ENCODE measurements at regions not wholly inside any gene's neighbourhood (a gene's known extent, or its start where the extent isn't known, plus 50 kb on each side); places are given as distances from the start of the nearest gene placed in this dataset.
"Not testable (repeated sequence)": the region's sequence is repeated elsewhere in the genome, so short reads cannot be mapped to it uniquely, and the experiment has no call there.

GRCh38 chr5:118580949-118581348 lies 407.4 kb downstream of the DTWD2 start:
- intact Hi-C loops (cut with micrococcal nuclease): no loop called here
- no peaks in the 10 kb centered on the region for H3K9me3 Mint-ChIP-seq
- DNase-seq (ENCODE audit: low spot score): no peak

GRCh38 chr5:118578093-118578492 lies 410.3 kb downstream of the DTWD2 start:
- no peaks in the 10 kb centered on the region for H3K9me3 Mint-ChIP-seq
- no peaks in the 10 kb centered on the region for H3K4me1 Mint-ChIP-seq (ENCODE audit: low read depth)
- intact Hi-C loops (cut with micrococcal nuclease): no loop called here
- no peak overlapping the region for H3K27ac Mint-ChIP-seq
- H3K27me3 Mint-ChIP-seq (ENCODE audit: insufficient read depth): no peaks in the 10 kb centered on the region
- H3K4me3 Mint-ChIP-seq: no peak overlapping the region
- H3K36me3 Mint-ChIP-seq (ENCODE audit: low read depth): no peaks in the 10 kb centered on the region
- no peak for DNase-seq (ENCODE audit: low spot score)

More at GRCh38 chr5:118580949-118581348, 407.4 kb downstream of the DTWD2 start:
- Mint-ChIP-seq H3K36me3 (ENCODE audit: low read depth) (no peaks in the 10 kb centered on the region), H3K4me1 (ENCODE audit: low read depth) (no peaks in the 10 kb centered on the region), H3K27me3 (ENCODE audit: insufficient read depth) (no peaks in the 10 kb centered on the region), H3K4me3 (no peak overlapping the region), H3K27ac (no peak overlapping the region)

GRCh38 chr5:118577621-118578020 lies 410.7 kb downstream of the DTWD2 start:
- no peak overlapping the region for H3K27ac Mint-ChIP-seq
- H3K36me3 Mint-ChIP-seq (ENCODE audit: low read depth): no peaks in the 10 kb centered on the region
- no peaks in the 10 kb centered on the region for H3K27me3 Mint-ChIP-seq (ENCODE audit: insufficient read depth)
- no peaks in the 10 kb centered on the region for H3K9me3 Mint-ChIP-seq
- intact Hi-C loops (cut with micrococcal nuclease): no loop called here
- H3K4me3 Mint-ChIP-seq: no peak overlapping the region
- H3K4me1 Mint-ChIP-seq (ENCODE audit: low read depth): no peaks in the 10 kb centered on the region
- no peak for DNase-seq (ENCODE audit: low spot score)

- H3K4me3 Mint-ChIP-seq; H3K36me3 Mint-ChIP-seq (ENCODE audit: low read depth); H3K27me3 Mint-ChIP-seq (ENCODE audit: insufficient read depth); intact Hi-C loops (cut with micrococcal nuclease); H3K4me1 Mint-ChIP-seq (ENCODE audit: low read depth); H3K9me3 Mint-ChIP-seq; DNase-seq (ENCODE audit: low spot score); H3K27ac Mint-ChIP-seq: not testable (repeated sequence)
Measured at GRCh38 chr5:118570276-118570675, 418.1 kb downstream of the DTWD2 start.

- H3K4me1 Mint-ChIP-seq (ENCODE audit: low read depth); H3K27ac Mint-ChIP-seq; H3K4me3 Mint-ChIP-seq; intact Hi-C loops (cut with micrococcal nuclease); H3K36me3 Mint-ChIP-seq (ENCODE audit: low read depth); H3K27me3 Mint-ChIP-seq (ENCODE audit: insufficient read depth); H3K9me3 Mint-ChIP-seq; DNase-seq (ENCODE audit: low spot score): not testable (repeated sequence)
Measured at GRCh38 chr5:118569596-118569995, 418.8 kb downstream of the DTWD2 start.

- Mint-ChIP-seq H3K36me3 (ENCODE audit: low read depth) (no peaks in the 10 kb centered on the region), H3K4me3 (no peak overlapping the region), H3K27ac (no peak overlapping the region), H3K27me3 (ENCODE audit: insufficient read depth) (no peaks in the 10 kb centered on the region), H3K4me1 (ENCODE audit: low read depth) (no peaks in the 10 kb centered on the region), H3K9me3 (peaks cover 4% of the 10 kb centered on the region)
- DNase-seq (ENCODE audit: low spot score): no peak
- intact Hi-C loops (cut with micrococcal nuclease): no loop called here
Measured at GRCh38 chr5:118565335-118565971, 422.9 kb downstream of the DTWD2 start.

GRCh38 chr5:118561971-118562370 lies 426.4 kb downstream of the DTWD2 start:
- no peak for DNase-seq (ENCODE audit: low spot score)
- Mint-ChIP-seq H3K27ac (no peak overlapping the region), H3K36me3 (ENCODE audit: low read depth) (no peaks in the 10 kb centered on the region), H3K9me3 (no peaks in the 10 kb centered on the region), H3K4me3 (no peak overlapping the region), H3K27me3 (ENCODE audit: insufficient read depth) (no peaks in the 10 kb centered on the region), H3K4me1 (ENCODE audit: low read depth) (no peaks in the 10 kb centered on the region)
- intact Hi-C loops (cut with micrococcal nuclease): no loop called here

GRCh38 chr5:118561235-118561634 lies 427.1 kb downstream of the DTWD2 start:
- no peak overlapping the region for H3K4me3 Mint-ChIP-seq
- H3K27me3 Mint-ChIP-seq (ENCODE audit: insufficient read depth): no peaks in the 10 kb centered on the region
- no peak for DNase-seq (ENCODE audit: low spot score)
- H3K36me3 Mint-ChIP-seq (ENCODE audit: low read depth): no peaks in the 10 kb centered on the region
- intact Hi-C loops (cut with micrococcal nuclease): no loop called here
- no peaks in the 10 kb centered on the region for H3K9me3 Mint-ChIP-seq
- no peak overlapping the region for H3K27ac Mint-ChIP-seq
- no peaks in the 10 kb centered on the region for H3K4me1 Mint-ChIP-seq (ENCODE audit: low read depth)

- DNase-seq (ENCODE audit: low spot score): no peak
- no peaks in the 10 kb centered on the region for H3K4me1 Mint-ChIP-seq (ENCODE audit: low read depth)
- no peaks in the 10 kb centered on the region for H3K27me3 Mint-ChIP-seq (ENCODE audit: insufficient read depth)
- intact Hi-C loops (cut with micrococcal nuclease): no loop called here
- H3K4me3 Mint-ChIP-seq: no peak overlapping the region
- H3K9me3 Mint-ChIP-seq: no peaks in the 10 kb centered on the region
- H3K36me3 Mint-ChIP-seq (ENCODE audit: low read depth): no peaks in the 10 kb centered on the region
- no peak overlapping the region for H3K27ac Mint-ChIP-seq
Measured at GRCh38 chr5:118558871-118559270, 429.5 kb downstream of the DTWD2 start.

GRCh38 chr5:118557251-118557661 lies 431.1 kb downstream of the DTWD2 start:
- Mint-ChIP-seq H3K27ac (no peak overlapping the region), H3K4me1 (ENCODE audit: low read depth) (no peaks in the 10 kb centered on the region), H3K36me3 (ENCODE audit: low read depth) (no peaks in the 10 kb centered on the region), H3K9me3 (no peaks in the 10 kb centered on the region), H3K4me3 (no peak overlapping the region), H3K27me3 (ENCODE audit: insufficient read depth) (no peaks in the 10 kb centered on the region)
- DNase-seq (ENCODE audit: low spot score): no peak
- intact Hi-C loops (cut with micrococcal nuclease): no loop called here

- Mint-ChIP-seq H3K4me1 (ENCODE audit: low read depth) (no peaks in the 10 kb centered on the region), H3K4me3 (no peak overlapping the region), H3K36me3 (ENCODE audit: low read depth) (no peaks in the 10 kb centered on the region), H3K9me3 (no peaks in the 10 kb centered on the region), H3K27ac (no peak overlapping the region), H3K27me3 (ENCODE audit: insufficient read depth) (no peaks in the 10 kb centered on the region)
- intact Hi-C loops (cut with micrococcal nuclease): no loop called here
- DNase-seq (ENCODE audit: low spot score): no peak
Measured at GRCh38 chr5:118556792-118557191, 431.6 kb downstream of the DTWD2 start.

GRCh38 chr5:118555727-118556126 lies 432.6 kb downstream of the DTWD2 start:
- DNase-seq (ENCODE audit: low spot score): no peak
- no peaks in the 10 kb centered on the region for H3K36me3 Mint-ChIP-seq (ENCODE audit: low read depth)
- H3K4me1 Mint-ChIP-seq (ENCODE audit: low read depth): no peaks in the 10 kb centered on the region
- H3K27me3 Mint-ChIP-seq (ENCODE audit: insufficient read depth): no peaks in the 10 kb centered on the region
- no peak overlapping the region for H3K27ac Mint-ChIP-seq
- no peak overlapping the region for H3K4me3 Mint-ChIP-seq
- no peaks in the 10 kb centered on the region for H3K9me3 Mint-ChIP-seq
- intact Hi-C loops (cut with micrococcal nuclease): no loop called here

GRCh38 chr5:118554981-118555380 lies 433.4 kb downstream of the DTWD2 start:
- DNase-seq (ENCODE audit: low spot score): no peak
- H3K4me3 Mint-ChIP-seq: no peak overlapping the region
- no peaks in the 10 kb centered on the region for H3K4me1 Mint-ChIP-seq (ENCODE audit: low read depth)
- no peaks in the 10 kb centered on the region for H3K9me3 Mint-ChIP-seq
- H3K27me3 Mint-ChIP-seq (ENCODE audit: insufficient read depth): no peaks in the 10 kb centered on the region
- no peaks in the 10 kb centered on the region for H3K36me3 Mint-ChIP-seq (ENCODE audit: low read depth)
- H3K27ac Mint-ChIP-seq: no peak overlapping the region
- intact Hi-C loops (cut with micrococcal nuclease): no loop called here

GRCh38 chr5:118554241-118554640 lies 434.1 kb downstream of the DTWD2 start:
- H3K4me3 Mint-ChIP-seq: no peak overlapping the region
- H3K27me3 Mint-ChIP-seq (ENCODE audit: insufficient read depth): no peaks in the 10 kb centered on the region
- intact Hi-C loops (cut with micrococcal nuclease): no loop called here
- H3K9me3 Mint-ChIP-seq: no peaks in the 10 kb centered on the region
- H3K4me1 Mint-ChIP-seq (ENCODE audit: low read depth): no peaks in the 10 kb centered on the region
- no peak for DNase-seq (ENCODE audit: low spot score)
- no peaks in the 10 kb centered on the region for H3K36me3 Mint-ChIP-seq (ENCODE audit: low read depth)
- no peak overlapping the region for H3K27ac Mint-ChIP-seq
